Common myeloid progenitor, CD34-positive (primary cell): ENCODE measurements at regions not wholly inside any gene's neighbourhood (a gene's known extent, or its start where the extent isn't known, plus 50 kb on each side); places are given as distances from the start of the nearest gene placed in this dataset.

ENCODE experiments used
- CTCF ChIA-PET: fragments of 350-600 bp; sonication (Branson Sonifier 250); formaldehyde crosslinking; loops from one replicate; lab custom pipeline; 2021; ENCODE audit warnings: antibody characterized with exemption; lab: Charles Lee
- POLR2A ChIA-PET: fragments of 350-600 bp; sonication (Branson Sonifier 250); formaldehyde crosslinking; loops from one replicate; lab custom pipeline; 2021; ENCODE audit warnings: antibody characterized with exemption; lab: Charles Lee
- DNase-seq, 3 donors: peaks; one replicate each; pipeline versions ENCODE4 v3.0.0 to v3.0.0-alpha.2; 2013
- H3K27ac ChIP-seq, 2 experiments: 1 replicate in 1 of 2; 2 replicates in 1 of 2; pipeline ENCODE4 v1.7.0; 2013; ENCODE audit warnings: inconsistent platforms in 2 of 2, low read length in 2 of 2, mild to moderate bottlenecking in 2 of 2, low read depth in 1 of 2, moderate library complexity in 1 of 2; ENCODE audit not compliant: severe bottlenecking in 2 of 2, insufficient read depth in 1 of 2, poor library complexity in 1 of 2
- H3K27me3 ChIP-seq, 5 experiments: replicated peaks in 2 of 5; 1 replicate in 3 of 5; 2 replicates in 2 of 5; pipeline versions ENCODE4 v1.6.1 to v1.7.0; 2013; ENCODE audit warnings: low read length in 4 of 5, mild to moderate bottlenecking in 2 of 5, moderate library complexity in 2 of 5, inconsistent platforms in 1 of 5; ENCODE audit not compliant: insufficient read depth in 5 of 5, control insufficient read depth in 4 of 5
- H3K36me3 ChIP-seq, 4 experiments: 1 replicate in 2 of 4; 2 replicates in 2 of 4; pipeline versions ENCODE4 v1.6.1 to v1.7.0; 2013; ENCODE audit warnings: low read length in 3 of 4, control low read depth in 1 of 4, mild to moderate bottlenecking in 1 of 4; ENCODE audit not compliant: control insufficient read depth in 4 of 4, insufficient read depth in 4 of 4
- H3K4me1 ChIP-seq, 4 experiments: 1 replicate in 3 of 4; 2 replicates in 1 of 4; pipeline versions ENCODE4 v1.6.1 to v1.7.1; 2013; ENCODE audit warnings: low read length in 3 of 4, mild to moderate bottlenecking in 3 of 4, control low read depth in 1 of 4, inconsistent platforms in 1 of 4, moderate library complexity in 1 of 4; ENCODE audit not compliant: control insufficient read depth in 4 of 4, insufficient read depth in 4 of 4; ENCODE audit errors: control extremely low read depth in 1 of 4
- H3K4me3 ChIP-seq, 7 experiments: 1 replicate in 4 of 7; 2 replicates in 3 of 7; pipeline versions ENCODE4 v1.5.1 to v1.7.0; 2013; ENCODE audit warnings: mild to moderate bottlenecking in 7 of 7, low read length in 6 of 7, moderate library complexity in 6 of 7, inconsistent platforms in 2 of 7, low read depth in 2 of 7, control low read depth in 1 of 7; ENCODE audit not compliant: insufficient read depth in 4 of 7, control insufficient read depth in 1 of 7; ENCODE audit errors: extremely low read depth in 1 of 7
- H3K9me3 ChIP-seq, 5 experiments: 1 replicate in 4 of 5; 2 replicates in 1 of 5; pipeline versions ENCODE4 v1.6.1 to v1.7.1; 2013; ENCODE audit warnings: low read length in 4 of 5, mild to moderate bottlenecking in 2 of 5, inconsistent platforms in 1 of 5, low read depth in 1 of 5, moderate library complexity in 1 of 5; ENCODE audit not compliant: control insufficient read depth in 4 of 5, insufficient read depth in 2 of 5; ENCODE audit errors: control extremely low read depth in 1 of 5
- WGBS: methylation state at CpG from one replicate; pipeline ENCODE4 v1.1.5; 2013; ENCODE audit not compliant: insufficient coverage; 5-methylcytosine and 5-hydroxymethylcytosine counted together

DNA sequence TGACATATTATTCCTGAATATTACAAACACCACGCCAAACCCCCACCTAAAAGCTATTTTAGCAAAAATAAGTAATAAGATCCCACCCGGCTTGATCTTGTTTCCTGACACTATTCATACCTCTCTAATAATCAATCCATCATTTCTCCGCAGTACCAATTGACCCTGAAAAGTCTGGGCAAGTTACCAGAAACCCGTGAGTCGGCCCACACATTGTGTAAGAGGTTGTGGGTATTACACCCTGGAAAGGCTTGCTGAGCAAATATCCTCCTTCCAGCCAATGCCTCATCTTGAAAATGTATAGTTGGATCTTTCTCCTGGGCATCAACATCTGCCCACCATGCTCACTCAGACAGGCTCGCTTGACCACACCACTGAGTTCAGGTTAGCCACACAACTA is 451.0 kb downstream of the TTLL7 start:
- H3K4me3 ChIP-seq, result no peak overlapping the region
- DNase-seq, result no peak
- CTCF ChIA-PET, result no interaction called here
- no peaks in the 10 kb centered on the region for H3K9me3 ChIP-seq
- no peaks in the 10 kb centered on the region for H3K4me1 ChIP-seq
- no peaks in the 10 kb centered on the region for H3K27me3 ChIP-seq
- H3K27ac ChIP-seq, result no peak overlapping the region
- no peaks in the 10 kb centered on the region for H3K36me3 ChIP-seq
- 100% methylated on average over 3 of the region's 6 CpGs for WGBS
- POLR2A ChIA-PET, result interaction anchor here (0.7 kb wide), 1 partner anchor 21 kb away, joined by 3 read pairs; no protein-coding TSS in a partner anchor

GRCh38 chr1:83546874-83547273 is 452.1 kb downstream of the TTLL7 start:
- Histone ChIP-seq H3K27me3 (no peaks in the 10 kb centered on the region), H3K36me3 (no peaks in the 10 kb centered on the region), H3K4me3 (no peak overlapping the region), H3K4me1 (no peaks in the 10 kb centered on the region), H3K9me3 (no peaks in the 10 kb centered on the region), H3K27ac (no peak overlapping the region)
- POLR2A ChIA-PET, result no interaction called here
- CTCF ChIA-PET, result no interaction called here
- 93% methylated on average over 1 of the region's 1 CpG for WGBS
- DNase-seq, result no peak

DNA sequence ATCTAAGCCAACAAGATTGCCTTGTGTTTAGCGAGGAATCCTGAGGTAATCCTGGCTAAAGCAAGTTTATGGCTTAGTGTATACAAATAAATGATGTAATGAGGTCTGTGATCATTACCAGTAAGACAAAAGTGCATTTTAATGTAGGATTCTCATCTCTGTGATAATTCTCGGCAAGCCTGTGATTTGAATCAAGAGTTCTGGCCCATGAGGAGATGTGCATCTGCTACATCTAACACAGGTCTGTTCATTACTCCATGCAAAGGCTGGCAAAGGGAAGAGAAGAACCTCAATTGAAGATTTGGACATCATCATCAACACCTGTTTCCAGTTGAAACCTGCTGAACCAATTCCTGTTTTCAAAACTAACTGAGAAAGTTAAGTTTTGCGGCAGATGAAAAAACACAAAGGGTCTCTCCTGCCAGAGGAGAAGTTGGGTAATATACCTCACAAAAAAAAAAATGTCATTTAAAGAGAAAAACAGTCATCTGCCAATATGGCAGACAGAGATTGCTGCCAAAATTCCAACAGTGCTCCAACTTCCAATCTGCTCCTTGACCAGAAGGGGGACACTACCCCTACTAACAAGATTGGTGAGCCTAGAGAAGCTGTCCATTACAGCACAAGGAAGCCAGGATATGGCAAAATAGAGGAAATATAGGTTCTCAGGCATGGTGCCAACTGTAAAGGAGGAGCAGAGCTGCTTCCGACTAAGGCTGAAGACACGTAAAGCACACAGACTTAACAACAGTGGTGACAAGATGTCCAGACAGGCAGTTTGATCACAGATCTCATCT is 453.7 kb downstream of the TTLL7 start:
- WGBS, result 95% methylated on average over 3 of the region's 5 CpGs
- Histone ChIP-seq H3K4me1 (no peaks in the 10 kb centered on the region), H3K27ac (no peak overlapping the region), H3K4me3 (no peak overlapping the region), H3K9me3 (no peaks in the 10 kb centered on the region), H3K36me3 (no peaks in the 10 kb centered on the region), H3K27me3 (no peaks in the 10 kb centered on the region)
- POLR2A ChIA-PET, result no interaction called here
- CTCF ChIA-PET, result no interaction called here
- no peak for DNase-seq

DNA sequence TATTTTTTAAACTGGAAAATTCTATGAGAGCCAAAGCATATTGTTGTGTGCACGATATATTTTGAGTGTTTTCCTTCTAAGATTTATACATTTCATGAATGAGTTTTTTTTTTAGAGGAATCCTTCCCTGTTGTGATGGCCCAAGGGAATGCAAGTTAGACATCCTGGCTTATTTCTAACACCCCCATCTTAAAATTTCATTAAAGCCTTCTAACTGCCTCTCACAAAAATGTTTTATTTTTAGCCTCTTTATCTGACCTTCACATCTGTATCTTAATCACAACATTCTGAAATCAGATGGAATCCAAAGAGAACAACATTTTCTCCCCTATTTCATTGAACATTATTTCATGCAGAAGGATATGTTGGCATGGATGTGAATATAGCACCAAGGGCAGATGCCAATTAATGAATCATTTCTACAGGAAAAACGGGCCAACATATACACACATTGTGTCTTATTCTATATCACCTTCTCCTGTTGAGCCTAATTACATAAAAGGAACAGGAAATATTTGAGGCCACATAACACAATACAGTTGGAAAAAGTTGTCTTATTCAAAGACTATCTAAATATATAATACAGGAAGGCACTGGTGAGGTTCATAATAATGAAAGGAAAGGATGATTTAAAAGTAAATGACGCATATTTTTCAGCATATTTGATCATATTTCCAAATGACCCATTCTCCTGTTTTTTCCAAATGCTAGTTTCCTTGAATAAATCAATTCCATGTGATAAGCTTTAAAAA is 455.5 kb downstream of the TTLL7 start:
- no peak for DNase-seq
- WGBS, result no CpG with 5 or more reads among the region's 3 CpGs
- no peak overlapping the region for H3K4me3 ChIP-seq
- no peak overlapping the region for H3K27ac ChIP-seq
- no peaks in the 10 kb centered on the region for H3K9me3 ChIP-seq
- H3K27me3 ChIP-seq, result no peaks in the 10 kb centered on the region
- CTCF ChIA-PET, result interaction anchor here (1.2 kb wide), 1 partner anchor 18 kb away, joined by 3 read pairs; no protein-coding TSS in a partner anchor
- POLR2A ChIA-PET, result no interaction called here
- H3K4me1 ChIP-seq, result no peaks in the 10 kb centered on the region
- no peaks in the 10 kb centered on the region for H3K36me3 ChIP-seq

- 83% methylated on average over 1 of the region's 2 CpGs for WGBS
- Histone ChIP-seq H3K27me3 (no peaks in the 10 kb centered on the region), H3K36me3 (no peaks in the 10 kb centered on the region), H3K4me1 (no peaks in the 10 kb centered on the region), H3K4me3 (no peak overlapping the region), H3K27ac (no peak overlapping the region), H3K9me3 (no peaks in the 10 kb centered on the region)
- CTCF ChIA-PET, result no interaction called here
- DNase-seq, result no peak
- POLR2A ChIA-PET, result no interaction called here
Observed at GRCh38 chr1:83531521-83532309, 467.2 kb downstream of the TTLL7 start.

DNA sequence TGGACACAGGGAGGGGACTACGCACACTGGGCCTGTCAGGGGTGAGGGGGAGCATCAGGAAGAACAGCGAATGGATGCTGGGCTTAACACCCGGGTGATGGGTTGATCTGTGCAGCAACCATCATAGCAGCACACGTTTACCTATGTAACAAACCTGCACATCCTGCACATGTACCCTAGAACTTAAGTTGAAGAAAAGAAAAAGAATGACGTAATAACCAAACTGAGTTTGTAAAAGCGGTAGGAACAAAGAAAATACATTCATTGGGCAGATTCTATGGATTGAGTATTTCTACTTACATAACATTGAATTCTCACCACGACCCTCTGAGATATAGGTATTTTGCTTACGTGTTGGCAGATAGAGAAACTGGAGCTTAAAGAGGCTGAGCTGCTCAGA is 468.4 kb downstream of the TTLL7 start:
- Histone ChIP-seq H3K27ac (no peak overlapping the region), H3K9me3 (no peaks in the 10 kb centered on the region), H3K4me1 (no peaks in the 10 kb centered on the region), H3K36me3 (no peaks in the 10 kb centered on the region), H3K4me3 (no peak overlapping the region), H3K27me3 (no peaks in the 10 kb centered on the region)
- POLR2A ChIA-PET, result no interaction called here
- DNase-seq, result no peak
- WGBS, result 100% methylated on average over 2 of the region's 8 CpGs
- CTCF ChIA-PET, result no interaction called here

DNA sequence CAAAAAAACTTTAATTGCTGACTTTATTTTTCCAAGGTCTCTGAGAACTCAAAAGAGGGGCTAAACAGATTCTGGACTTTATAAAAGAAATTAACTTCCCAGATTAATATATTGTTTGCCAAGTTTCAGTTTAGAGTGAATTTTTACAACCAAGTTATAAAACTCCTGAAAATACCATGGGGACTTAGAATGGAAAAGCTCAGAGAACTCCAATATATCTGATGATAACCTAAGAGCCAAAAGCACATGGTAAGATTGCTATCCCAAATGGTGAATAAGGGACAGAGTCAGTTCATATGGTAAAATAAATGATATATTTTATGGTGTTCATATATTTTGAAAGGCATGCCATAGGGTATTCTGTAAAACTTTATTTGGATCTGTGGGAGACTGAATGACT is 470.9 kb downstream of the TTLL7 start:
- H3K4me3 ChIP-seq, result no peak overlapping the region
- no peaks in the 10 kb centered on the region for H3K9me3 ChIP-seq
- ChIA-PET CTCF (no interaction called here), POLR2A (no interaction called here)
- H3K27ac ChIP-seq, result no peak overlapping the region
- DNase-seq, result no peak
- H3K36me3 ChIP-seq, result no peaks in the 10 kb centered on the region
- no peaks in the 10 kb centered on the region for H3K4me1 ChIP-seq
- no peaks in the 10 kb centered on the region for H3K27me3 ChIP-seq
